HG03159 (cell line): ENCODE measurements at regions not wholly inside any gene's neighbourhood (a gene's known extent, or its start where the extent isn't known, plus 50 kb on each side); places are given as distances from the start of the nearest gene placed in this dataset.

ENCODE experiments used
- ATAC-seq: cut with Tn5 transposase; IDR thresholded peaks from one replicate; pipeline ENCODE4 v1.9.1; 2021; ENCODE audit warnings: mild to moderate bottlenecking, moderate library complexity; ENCODE audit not compliant: unreplicated experiment

DNA sequence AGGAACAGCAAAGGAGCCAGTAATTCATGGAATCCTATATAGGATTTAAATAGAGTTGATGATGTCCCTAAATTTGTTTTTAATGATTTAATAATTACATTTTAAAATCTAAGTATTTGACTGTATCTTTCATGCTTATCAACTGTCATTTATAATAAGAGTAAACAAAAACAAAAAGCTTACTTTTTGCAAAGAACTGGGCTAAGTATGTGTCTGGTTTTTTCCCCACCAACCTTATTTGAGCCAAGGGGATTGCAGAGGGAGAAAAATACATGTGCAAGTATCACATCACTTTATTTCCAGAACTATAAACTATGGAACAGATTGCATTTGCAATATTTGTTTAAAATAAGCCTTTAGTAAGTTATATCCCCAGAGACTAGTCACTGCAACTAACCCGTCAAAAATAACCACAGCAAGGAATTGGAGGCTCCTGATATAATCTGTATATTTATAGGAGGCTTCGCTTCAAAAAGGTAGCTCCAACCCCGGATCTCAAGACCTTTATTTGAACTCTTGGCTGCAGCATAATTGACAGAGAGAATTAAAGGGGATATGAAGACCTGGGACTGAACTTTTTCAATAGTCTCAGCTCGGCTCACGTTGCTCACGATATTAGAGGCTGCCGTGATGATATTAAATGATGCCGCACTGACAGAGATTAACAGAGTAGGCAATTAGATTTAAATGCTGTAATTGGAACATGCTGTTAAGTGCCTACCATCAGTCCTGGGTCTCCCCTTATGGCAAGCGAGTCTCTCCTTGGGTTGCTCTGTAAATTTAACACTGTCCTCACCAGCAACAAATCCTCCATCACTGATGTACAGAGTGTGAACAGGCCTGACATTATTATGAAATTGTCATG is 329.1 kb upstream of the NFIA start:
- no peak for ATAC-seq

- ATAC-seq: no peak
These were observed 331.1 kb upstream of the NFIA start for GRCh38 chr1:60751306-60751705.

- no peak for ATAC-seq
These were observed 335.0 kb upstream of the NFIA start for GRCh38 chr1:60747353-60747752.

GRCh38 chr1:60746278-60746791 is 336.0 kb upstream of the NFIA start:
- no peak for ATAC-seq

GRCh38 chr1:60745484-60745883 is 336.9 kb upstream of the NFIA start:
- ATAC-seq: no peak

DNA sequence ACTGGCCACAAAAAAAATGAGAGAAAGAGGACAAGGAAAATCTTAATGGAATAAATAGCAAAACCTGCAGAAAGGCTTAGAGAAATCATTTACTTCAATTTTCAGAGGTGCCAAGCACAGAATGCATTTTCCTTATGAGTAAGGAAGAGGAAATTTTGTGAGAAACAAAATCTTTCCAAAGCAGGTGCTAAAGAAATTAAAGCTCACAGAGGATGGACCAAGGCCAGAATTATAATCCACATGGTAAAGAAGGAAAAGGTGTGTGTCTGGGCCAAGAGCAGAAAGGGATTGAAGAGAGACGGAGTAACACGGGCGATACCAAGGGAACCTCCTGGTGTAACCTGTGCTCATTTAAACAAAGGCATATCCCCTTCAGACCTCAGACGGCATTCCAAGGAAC is 340.0 kb upstream of the NFIA start:
- no peak for ATAC-seq

DNA sequence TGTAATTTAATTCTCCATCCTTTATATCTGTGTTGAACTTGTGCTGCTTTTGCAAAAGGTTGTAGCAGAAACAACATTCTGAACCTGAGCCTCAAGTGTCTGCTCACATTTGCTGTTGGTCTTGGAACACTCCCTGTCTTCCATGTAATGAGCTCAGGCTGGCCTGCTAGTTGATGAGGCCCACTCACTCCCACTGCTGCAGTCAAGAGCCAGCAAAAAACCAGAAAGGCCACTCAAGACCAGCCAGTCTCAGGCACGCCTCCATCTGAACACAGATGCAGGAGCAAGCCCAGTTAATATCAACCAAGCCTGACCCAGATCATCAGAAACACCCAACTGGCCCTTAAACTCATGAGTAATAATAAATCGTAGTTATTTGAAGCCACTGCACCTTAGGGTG is 342.2 kb upstream of the NFIA start:
- ATAC-seq: no peak

DNA sequence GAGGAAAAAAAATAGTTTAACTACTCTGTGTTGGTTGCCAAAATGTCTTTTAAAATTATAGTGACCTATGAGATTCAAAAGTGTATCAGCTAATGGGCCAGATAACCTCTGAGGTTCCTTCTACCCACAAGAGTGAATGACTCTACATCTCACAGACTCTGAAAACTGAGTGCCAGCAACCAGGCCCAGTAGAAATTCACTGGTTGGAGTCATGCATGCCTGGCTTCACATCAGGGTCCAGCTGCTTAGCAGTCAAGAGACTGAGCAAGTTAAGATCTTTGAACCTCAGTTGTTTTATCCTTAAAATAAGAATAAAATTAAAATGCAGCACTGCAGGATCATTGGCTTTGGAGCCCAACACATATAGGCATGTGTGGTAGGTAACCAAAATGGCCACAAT is 342.6 kb upstream of the NFIA start:
- no peak for ATAC-seq

DNA sequence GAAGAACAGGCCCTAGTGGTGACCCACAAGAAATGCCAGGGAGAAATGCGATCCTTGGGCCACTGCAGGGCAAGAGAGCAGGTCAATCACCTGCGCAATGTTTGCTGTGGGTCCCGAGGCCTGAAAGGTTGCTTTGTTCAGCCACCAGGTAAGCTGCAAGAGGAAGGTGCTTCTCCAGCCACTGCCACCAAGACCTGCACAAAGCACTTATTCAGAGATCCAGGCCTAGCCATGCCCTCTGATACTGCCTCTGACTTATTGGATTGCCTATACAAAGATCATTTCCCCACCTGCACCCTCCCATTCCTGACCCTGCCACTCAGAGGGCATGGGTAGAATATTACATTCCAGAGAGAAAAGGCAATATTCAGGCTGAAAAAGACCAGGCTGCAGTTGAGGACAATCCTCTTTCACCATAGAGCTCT is 349.4 kb upstream of the NFIA start:
- ATAC-seq: no peak

DNA sequence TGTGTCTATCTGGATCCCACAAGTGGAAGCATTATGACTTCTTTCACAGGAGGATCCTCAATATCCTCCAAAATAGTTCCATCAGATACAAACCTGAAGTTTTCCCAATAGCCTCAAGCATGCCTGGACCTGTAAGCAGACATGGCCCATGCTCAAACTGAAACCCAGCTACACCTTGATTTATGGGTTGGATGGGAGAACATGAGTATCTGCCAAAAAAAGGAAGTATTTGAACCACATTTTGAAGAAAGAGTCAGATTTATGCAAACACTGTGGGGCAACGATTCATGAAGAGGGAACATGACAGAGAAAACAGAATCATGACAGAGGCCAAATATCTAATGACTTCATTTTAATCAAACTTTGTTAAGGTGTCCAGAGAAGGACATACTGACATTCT is 351.0 kb upstream of the NFIA start:
- ATAC-seq: no peak

DNA sequence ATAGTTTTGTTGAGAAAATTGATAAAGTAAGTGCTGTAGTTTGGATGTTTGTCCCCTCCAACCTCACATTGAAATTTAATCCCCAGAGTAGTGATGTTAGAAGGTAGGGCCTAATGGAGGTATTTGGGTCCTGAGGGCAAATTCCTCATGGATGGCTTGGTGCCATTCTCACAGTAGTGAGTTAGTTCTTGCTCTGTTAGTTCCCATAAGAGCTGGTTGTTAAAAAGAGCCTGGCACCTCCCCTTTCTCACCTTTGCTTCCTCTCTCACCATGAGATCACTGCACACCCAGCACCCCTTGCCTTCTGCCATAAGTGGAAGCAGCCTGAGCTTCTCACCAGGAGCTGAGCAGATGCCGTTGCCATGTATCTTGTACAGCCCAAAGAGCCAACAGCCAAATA is 354.8 kb upstream of the NFIA start:
- no peak for ATAC-seq

DNA sequence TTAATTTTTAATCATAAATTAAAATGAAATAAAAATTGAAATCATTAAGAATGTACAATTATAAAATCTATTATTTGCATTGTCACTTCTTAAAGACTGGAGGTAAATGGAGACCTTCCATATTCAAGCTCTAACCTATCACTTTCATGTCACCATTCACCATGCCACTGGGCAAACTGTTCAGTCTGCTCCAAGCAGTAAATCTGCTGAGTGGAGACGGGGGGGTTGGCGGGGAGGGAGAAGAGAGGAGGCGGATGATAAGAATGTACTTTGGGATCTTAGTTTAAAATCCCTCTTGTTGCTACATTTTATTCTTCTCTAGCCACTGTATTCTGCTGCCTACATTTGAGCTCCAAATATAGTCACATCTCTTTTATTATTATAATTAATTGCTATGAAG is 365.9 kb upstream of the NFIA start:
- ATAC-seq: no peak

DNA sequence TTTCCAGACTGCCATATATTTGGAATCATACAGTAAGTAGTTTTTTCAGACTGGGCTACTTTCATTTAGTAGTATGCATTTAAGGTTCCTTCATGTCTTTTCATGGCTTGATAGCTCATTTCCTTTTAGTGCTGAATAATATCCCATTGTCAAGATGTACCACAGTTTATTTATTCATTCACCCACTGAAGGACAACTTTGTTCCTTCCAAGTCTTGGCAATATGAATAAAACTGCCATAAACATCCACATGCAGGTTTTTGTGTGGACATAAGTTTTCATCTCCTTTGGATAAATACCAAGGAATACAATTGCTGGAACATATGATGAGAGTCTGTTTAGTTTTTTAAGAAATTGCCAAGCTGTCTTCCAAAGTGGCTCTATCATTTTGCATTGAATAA is 366.4 kb upstream of the NFIA start:
- ATAC-seq: no peak

DNA sequence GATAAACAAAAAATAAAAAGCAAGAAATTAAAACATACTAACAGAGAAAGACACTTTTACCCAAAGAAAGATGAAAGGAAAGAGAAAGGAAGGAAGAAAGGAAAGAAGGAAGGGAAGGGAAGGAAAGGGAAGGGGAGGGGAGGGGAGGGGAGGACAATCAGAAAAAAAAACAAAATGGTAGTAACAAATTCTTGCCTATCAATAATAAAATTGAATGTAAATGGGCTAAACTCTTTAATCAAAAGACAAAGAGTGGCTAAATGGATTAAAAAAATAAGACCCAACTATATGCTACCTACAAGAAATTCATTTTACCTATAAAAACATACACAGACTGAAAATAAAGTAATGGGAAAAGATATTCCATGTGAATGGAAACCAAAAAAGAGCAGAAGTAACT is 372.9 kb upstream of the NFIA start:
- ATAC-seq: no peak

DNA sequence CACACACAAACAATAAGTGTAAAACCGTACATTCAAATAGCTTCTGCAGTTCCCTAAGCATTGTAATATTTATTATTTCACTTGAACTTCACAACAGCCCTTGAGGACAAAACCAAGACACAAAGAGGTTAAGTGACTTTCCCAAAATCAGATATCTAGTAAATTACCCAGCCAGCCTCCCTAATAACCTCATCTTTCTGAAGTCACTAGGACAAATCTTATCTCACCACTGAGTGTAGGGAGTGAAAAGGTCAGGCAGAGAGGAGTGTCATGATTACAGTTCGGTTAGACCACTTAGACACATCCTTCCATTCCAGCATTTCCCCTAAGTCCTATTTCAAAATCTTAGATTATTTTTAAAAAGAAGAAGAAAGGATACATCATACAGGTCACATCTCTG is 377.3 kb upstream of the NFIA start:
- no peak for ATAC-seq

GRCh38 chr1:60703155-60703554 is 379.2 kb upstream of the NFIA start:
- no peak for ATAC-seq

DNA sequence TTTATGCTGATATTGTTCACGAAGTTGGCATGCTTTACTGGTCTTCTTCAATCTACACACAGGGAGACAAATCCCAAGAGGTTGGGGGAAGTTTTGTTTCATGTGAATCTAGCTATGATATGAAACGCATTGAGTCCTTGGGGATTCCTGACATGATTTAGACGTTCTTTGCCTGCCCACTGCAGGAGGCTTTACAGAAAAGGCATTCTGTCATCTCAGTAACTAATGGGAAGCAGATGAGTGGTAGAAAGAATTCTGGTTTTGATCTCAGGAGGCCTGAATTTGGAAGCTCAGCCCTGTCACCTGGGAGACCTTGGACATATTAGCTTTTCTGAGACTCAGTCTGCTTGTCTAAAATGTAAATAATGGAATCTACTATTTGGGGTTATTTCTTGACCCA is 383.0 kb upstream of the NFIA start:
- no peak for ATAC-seq

GRCh38 chr1:60697204-60697994 is 385.0 kb upstream of the NFIA start:
- ATAC-seq: no peak

GRCh38 chr1:60696512-60696911 is 385.8 kb upstream of the NFIA start:
- no peak for ATAC-seq

- no peak for ATAC-seq
These were observed 386.6 kb upstream of the NFIA start for GRCh38 chr1:60695716-60696171.

DNA sequence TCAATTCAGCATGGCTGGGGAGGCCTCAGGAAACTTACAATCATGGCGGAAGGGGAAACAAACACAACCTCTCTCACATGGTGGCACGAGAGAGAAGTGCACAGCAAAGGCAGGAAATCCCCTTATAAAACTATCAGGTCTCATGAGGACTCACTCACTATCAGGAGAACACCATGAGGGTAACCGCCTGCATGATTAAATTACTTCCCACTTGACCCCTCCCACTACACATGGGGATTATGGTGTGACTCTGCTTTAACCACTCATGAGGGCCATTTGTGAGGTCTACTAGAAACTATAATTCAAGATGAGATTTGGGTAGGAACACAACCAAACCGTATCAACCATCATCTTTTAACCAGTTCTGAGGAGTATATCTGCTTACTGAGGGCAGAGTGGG is 387.4 kb upstream of the NFIA start:
- no peak for ATAC-seq

DNA sequence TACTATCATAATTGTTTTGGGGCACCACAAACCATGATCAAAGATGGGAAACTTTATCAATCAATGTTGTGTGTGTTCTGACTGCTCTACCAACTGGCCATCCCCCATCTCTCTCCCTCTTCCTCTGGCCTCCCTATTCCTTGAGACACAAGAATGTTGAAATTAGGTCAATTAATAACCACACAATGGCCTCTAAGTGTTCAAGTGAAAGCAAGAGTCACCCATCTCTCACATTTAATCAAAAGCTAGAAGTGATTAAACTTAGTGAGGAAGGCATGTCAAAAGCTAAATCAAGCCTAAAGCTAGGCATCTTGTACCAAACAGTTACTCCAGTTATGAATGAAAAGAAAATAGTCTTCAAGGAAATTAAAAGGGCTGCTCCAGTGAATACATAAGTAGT is 390.3 kb upstream of the NFIA start:
- ATAC-seq: no peak
